ENCODE measurements at regions not wholly inside any gene's neighbourhood (a gene's known extent, or its start where the extent isn't known, plus 50 kb on each side); places are given as distances from the start of the nearest gene placed in this dataset.

DNA sequence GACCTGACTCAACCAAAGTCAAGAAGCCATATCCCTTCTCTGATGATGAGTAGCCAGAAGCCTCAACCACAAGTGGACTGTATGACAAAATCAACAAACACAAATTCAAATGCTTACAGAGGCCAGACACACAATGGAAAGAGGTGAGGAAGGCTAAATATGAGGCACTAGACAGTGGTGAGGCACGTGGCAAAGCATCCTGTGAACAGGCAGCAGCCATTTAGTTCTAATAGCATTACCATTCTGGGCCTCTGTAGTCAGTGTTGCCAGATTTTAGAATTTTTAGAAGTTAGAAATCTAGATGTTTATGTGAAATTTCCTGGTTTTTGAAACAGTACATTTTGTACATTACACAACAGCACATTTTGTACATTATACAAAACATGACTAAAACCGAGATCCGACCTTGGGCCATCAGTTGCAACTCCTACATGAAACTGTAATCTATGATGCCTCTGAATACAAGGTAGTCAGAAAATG lies 403.3 kb downstream of the COG6 start:
- no peak for TF ChIP-seq POLR2A (IDR thresholded peaks at IDR 0.05; ENCODE audit: low read length)
- TF ChIP-seq GATA1 (IDR thresholded peaks at IDR 0.05; ENCODE audit: low read depth, low read length): no peak

Measured in erythroblast (primary cell).